HFFc6 (cell line): ENCODE measurements at regions not wholly inside any gene's neighbourhood (a gene's known extent, or its start where the extent isn't known, plus 50 kb on each side); places are given as distances from the start of the nearest gene placed in this dataset.

Experiments
- DNase-seq: peaks from one replicate; pipeline ENCODE4 v3.0.0-alpha.2; 2018
- H3K27ac Mint-ChIP-seq: 2 replicates; pipeline ENCODE4 v1.8.0; 2020; ENCODE audit warnings: mild to moderate bottlenecking, mixed read lengths
- H3K27me3 Mint-ChIP-seq: 2 replicates; pipeline ENCODE4 v1.8.0; 2021; ENCODE audit warnings: mild to moderate bottlenecking, moderate library complexity, mixed read lengths; ENCODE audit not compliant: insufficient read depth
- H3K36me3 Mint-ChIP-seq: 2 replicates; pipeline ENCODE4 v1.8.0; 2021; ENCODE audit warnings: low read depth, mixed read lengths
- H3K4me1 Mint-ChIP-seq: 2 replicates; pipeline ENCODE4 v1.8.0; 2020; ENCODE audit warnings: low read depth, mixed read lengths
- H3K4me3 Mint-ChIP-seq: 2 replicates; pipeline ENCODE4 v1.8.0; 2020; ENCODE audit warnings: mild to moderate bottlenecking, moderate library complexity, mixed read lengths
- H3K9me3 Mint-ChIP-seq: 2 replicates; pipeline ENCODE4 v1.8.0; 2020; ENCODE audit warnings: mild to moderate bottlenecking, mixed read lengths
- CTCF ChIP-seq: fragments of 200-600 bp; sonication (generic); IDR thresholded peaks from 2 replicates; pipeline ENCODE4 v1.5.0; 2021; ENCODE audit warnings: antibody characterized with exemption, mild to moderate bottlenecking

GRCh38 chr9:84583866-84584265, 85.7 kb upstream of the NTRK2 start:
- no peaks in the 10 kb centered on the region for H3K36me3 Mint-ChIP-seq
- H3K4me1 Mint-ChIP-seq: no peaks in the 10 kb centered on the region
- no peak overlapping the region for H3K4me3 Mint-ChIP-seq
- H3K9me3 Mint-ChIP-seq: peaks cover 20% of the 10 kb centered on the region
- TF ChIP-seq CTCF: no peak
- no peak overlapping the region for H3K27ac Mint-ChIP-seq
- no peak for DNase-seq
- H3K27me3 Mint-ChIP-seq: peaks cover 3% of the 10 kb centered on the region; the same call in 1 of the 2 replicates

GRCh38 chr9:84586662-84587061, 82.9 kb upstream of the NTRK2 start:
- H3K4me3 Mint-ChIP-seq: no peak overlapping the region
- H3K36me3 Mint-ChIP-seq: no peaks in the 10 kb centered on the region
- peaks cover 29% of the 10 kb centered on the region for H3K9me3 Mint-ChIP-seq
- H3K27me3 Mint-ChIP-seq: peaks cover 3% of the 10 kb centered on the region; the same call in 1 of the 2 replicates
- H3K27ac Mint-ChIP-seq: no peak overlapping the region
- no peaks in the 10 kb centered on the region for H3K4me1 Mint-ChIP-seq
- no peak for TF ChIP-seq CTCF
- DNase-seq: no peak

GRCh38 chr9:84587153-84587552, 82.4 kb upstream of the NTRK2 start:
- no peak for TF ChIP-seq CTCF
- peaks cover 34% of the 10 kb centered on the region for H3K9me3 Mint-ChIP-seq
- DNase-seq: no peak
- H3K4me3 Mint-ChIP-seq: no peak overlapping the region
- no peaks in the 10 kb centered on the region for H3K36me3 Mint-ChIP-seq
- H3K4me1 Mint-ChIP-seq: no peaks in the 10 kb centered on the region
- no peak overlapping the region for H3K27ac Mint-ChIP-seq
- H3K27me3 Mint-ChIP-seq: peaks cover 3% of the 10 kb centered on the region; the same call in 1 of the 2 replicates

GRCh38 chr9:84589542-84589941, 80.0 kb upstream of the NTRK2 start:
- no peaks in the 10 kb centered on the region for H3K36me3 Mint-ChIP-seq
- H3K9me3 Mint-ChIP-seq: peaks cover 44% of the 10 kb centered on the region
- no peak for TF ChIP-seq CTCF
- DNase-seq: no peak
- peaks cover 3% of the 10 kb centered on the region; the same call in 1 of the 2 replicates for H3K27me3 Mint-ChIP-seq
- H3K4me1 Mint-ChIP-seq: no peaks in the 10 kb centered on the region
- H3K4me3 Mint-ChIP-seq: no peak overlapping the region
- no peak overlapping the region for H3K27ac Mint-ChIP-seq

- no peak for TF ChIP-seq CTCF
- Mint-ChIP-seq H3K27me3 (no peaks in the 10 kb centered on the region), H3K4me1 (no peaks in the 10 kb centered on the region), H3K4me3 (no peak overlapping the region), H3K9me3 (peaks cover 49% of the 10 kb centered on the region), H3K27ac (no peak overlapping the region), H3K36me3 (no peaks in the 10 kb centered on the region)
- no peak for DNase-seq
Measured at GRCh38 chr9:84590706-84591105, 78.8 kb upstream of the NTRK2 start.

GRCh38 chr9:84592918-84593317, 76.6 kb upstream of the NTRK2 start:
- H3K4me1 Mint-ChIP-seq: no peaks in the 10 kb centered on the region

More at GRCh38 chr9:84592918-84593317, 76.6 kb upstream of the NTRK2 start:
- no peaks in the 10 kb centered on the region for H3K36me3 Mint-ChIP-seq
- no peak for DNase-seq
- H3K27ac Mint-ChIP-seq: no peak overlapping the region
- peaks cover 43% of the 10 kb centered on the region for H3K9me3 Mint-ChIP-seq
- no peak for TF ChIP-seq CTCF
- H3K4me3 Mint-ChIP-seq: no peak overlapping the region
- no peaks in the 10 kb centered on the region; the same call in 1 of the 2 replicates for H3K27me3 Mint-ChIP-seq
